GM23338 (cell line): ENCODE measurements at regions not wholly inside any gene's neighbourhood (a gene's known extent, or its start where the extent isn't known, plus 50 kb on each side); places are given as distances from the start of the nearest gene placed in this dataset.
A peak's percentile ranks its signal among the peaks of the same experiment; 100 is the strongest.

Experiments
- ATAC-seq: fragments of 200-7000 bp; cut with Tn5 transposase; 3 replicates; pipeline ENCODE4 v1.9.1; 2020
- DNase-seq: peaks from one replicate; pipeline ENCODE4 v3.0.0-alpha.2; 2015; ENCODE audit warnings: low spot score
- H2AFZ ChIP-seq: fragments of 200-600 bp; sonication (generic); 2 replicates; pipeline ENCODE4 v1.8.0; 2016; ENCODE audit warnings: antibody characterized with exemption, mild to moderate bottlenecking, moderate library complexity
- H3F3A ChIP-seq: fragments of 200-600 bp; sonication (generic); replicated peaks from 2 replicates; pipeline ENCODE4 v1.8.0; 2017; ENCODE audit warnings: antibody characterized with exemption, mixed run types, low read depth
- H3K27ac ChIP-seq: fragments of 200-600 bp; sonication (generic); 2 replicates; pipeline ENCODE4 v1.6.1; 2016; ENCODE audit warnings: low read depth
- H3K27me3 ChIP-seq: fragments of 200-600 bp; sonication (generic); 2 replicates; pipeline ENCODE4 v1.8.0; 2016; ENCODE audit warnings: mild to moderate bottlenecking, mixed run types, moderate library complexity; ENCODE audit not compliant: insufficient read depth
- H3K36me3 ChIP-seq: fragments of 200-600 bp; sonication (generic); 2 replicates; pipeline ENCODE4 v1.8.0; 2016; ENCODE audit warnings: mild to moderate bottlenecking; ENCODE audit not compliant: insufficient read depth
- H3K4me1 ChIP-seq: fragments of 200-600 bp; sonication (generic); 2 replicates; pipeline ENCODE4 v1.8.0; 2016; ENCODE audit warnings: mild to moderate bottlenecking, moderate library complexity; ENCODE audit not compliant: insufficient read depth
- H3K4me2 ChIP-seq: fragments of 200-600 bp; sonication (generic); 2 replicates; pipeline ENCODE4 v1.7.1; 2017; ENCODE audit warnings: mixed run types
- H3K4me3 ChIP-seq: fragments of 200-600 bp; sonication (generic); 2 replicates; pipeline ENCODE4 v1.6.1; 2016; ENCODE audit warnings: mixed run types
- H3K79me2 ChIP-seq: fragments of 200-600 bp; sonication (generic); replicated peaks from 2 replicates; pipeline ENCODE4 v1.8.0; 2017; ENCODE audit warnings: mild to moderate bottlenecking; ENCODE audit not compliant: insufficient read depth
- H3K9me2 ChIP-seq: fragments of 200-600 bp; sonication (generic); 2 replicates; pipeline ENCODE4 v1.8.0; 2017; ENCODE audit not compliant: insufficient read depth
- H4K20me1 ChIP-seq: fragments of 200-600 bp; sonication (generic); replicated peaks from 2 replicates; pipeline ENCODE4 v1.8.0; 2017; ENCODE audit warnings: mild to moderate bottlenecking; ENCODE audit not compliant: insufficient read depth
- H3K27ac Mint-ChIP-seq: 2 replicates; pipeline ENCODE4 v1.8.0; 2020; ENCODE audit warnings: inconsistent platforms, mild to moderate bottlenecking, moderate library complexity, mixed read lengths
- H3K27me3 Mint-ChIP-seq: 3 replicates; pipeline ENCODE4 v1.8.0; 2022; ENCODE audit warnings: low read depth, mild to moderate bottlenecking, moderate library complexity, mixed read lengths, inconsistent platforms; ENCODE audit not compliant: insufficient read depth, poor library complexity
- H3K36me3 Mint-ChIP-seq: 3 replicates; pipeline ENCODE4 v1.8.0; 2021; ENCODE audit warnings: low read depth, mild to moderate bottlenecking, inconsistent platforms, moderate library complexity, mixed read lengths
- H3K4me1 Mint-ChIP-seq: 3 replicates; pipeline ENCODE4 v1.8.0; 2020; ENCODE audit warnings: mild to moderate bottlenecking, inconsistent platforms, mixed read lengths
- H3K4me3 Mint-ChIP-seq: 3 replicates; pipeline ENCODE4 v1.8.0; 2021; ENCODE audit warnings: moderate library complexity, mild to moderate bottlenecking, inconsistent platforms, mixed read lengths
- H3K9me3 Mint-ChIP-seq: 3 replicates; pipeline ENCODE4 v1.8.0; 2020; ENCODE audit warnings: moderate library complexity, mild to moderate bottlenecking, inconsistent platforms, mixed read lengths
- CREB1 ChIP-seq: fragments of 250-450 bp; sonication (Bioruptor Pico); IDR thresholded peaks from 2 replicates; pipeline ENCODE4 v1.5.0; 2020; ENCODE audit warnings: low read depth, mild to moderate bottlenecking, moderate library complexity
- EZH2 ChIP-seq: fragments of 200-600 bp; sonication (generic); IDR thresholded peaks from one replicate; pipeline ENCODE4 v1.8.0; 2017; ENCODE audit warnings: antibody characterized with exemption, mild to moderate bottlenecking, low read depth; ENCODE audit not compliant: unreplicated experiment
- EZH2phosphoT487 ChIP-seq: fragments of 200-600 bp; sonication (generic); IDR thresholded peaks from one replicate; pipeline ENCODE4 v1.8.1; 2018; ENCODE audit warnings: antibody characterized with exemption; ENCODE audit not compliant: unreplicated experiment
- JUNB ChIP-seq: IDR thresholded peaks from one replicate; pipeline ENCODE4 v1.6.1; 2016; ENCODE audit warnings: antibody characterized with exemption; ENCODE audit not compliant: unreplicated experiment
- NANOG ChIP-seq: IDR thresholded peaks from 2 replicates; pipeline ENCODE4 v1.6.1; 2016; ENCODE audit warnings: antibody characterized with exemption, borderline replicate concordance
- POLR2AphosphoS5 ChIP-seq: IDR thresholded peaks from 2 replicates; pipeline ENCODE4 v1.6.1; 2016; ENCODE audit warnings: antibody characterized with exemption, low read depth
- STAT1 ChIP-seq: IDR thresholded peaks from one replicate; pipeline ENCODE4 v1.6.1; 2016; ENCODE audit warnings: antibody characterized with exemption; ENCODE audit not compliant: unreplicated experiment
- ZNF114 ChIP-seq: fragments of 250-450 bp; sonication (Bioruptor Pico); IDR thresholded peaks from 2 replicates; pipeline ENCODE4 v1.5.0; 2020; ENCODE audit warnings: mild to moderate bottlenecking, moderate library complexity
- ZNF331 ChIP-seq: fragments of 250-450 bp; sonication (Bioruptor Pico); IDR thresholded peaks from 2 replicates; pipeline ENCODE4 v1.5.0; 2020; ENCODE audit warnings: low read depth, mild to moderate bottlenecking, moderate library complexity
- TF ChIP-seq, protein P1 (sequence below): IDR thresholded peaks from one replicate; pipeline ENCODE4 v1.6.1; 2018; ENCODE audit warnings: antibody characterized with exemption; ENCODE audit not compliant: unreplicated experiment
- TF ChIP-seq, protein P2 (sequence below), 2 experiments: fragments of 200-600 bp in 1 of 2; sonication (generic) in 1 of 2; conservative IDR thresholded peaks; 2 replicates each; pipeline versions ENCODE4 v1.5.1 to v1.6.1; 2016 to 2017; ENCODE audit warnings: antibody characterized with exemption in 2 of 2, low read depth in 2 of 2, mild to moderate bottlenecking in 2 of 2, moderate library complexity in 1 of 2
- TF ChIP-seq, protein P3 (sequence below): IDR thresholded peaks from 2 replicates; pipeline ENCODE4 v1.6.1; 2016; ENCODE audit warnings: antibody characterized with exemption
- TF ChIP-seq, protein P4 (sequence below): fragments of 250-450 bp; sonication (Bioruptor Pico); IDR thresholded peaks from 2 replicates; pipeline ENCODE4 v1.5.0; 2020; ENCODE audit warnings: mild to moderate bottlenecking, moderate library complexity

DNA sequence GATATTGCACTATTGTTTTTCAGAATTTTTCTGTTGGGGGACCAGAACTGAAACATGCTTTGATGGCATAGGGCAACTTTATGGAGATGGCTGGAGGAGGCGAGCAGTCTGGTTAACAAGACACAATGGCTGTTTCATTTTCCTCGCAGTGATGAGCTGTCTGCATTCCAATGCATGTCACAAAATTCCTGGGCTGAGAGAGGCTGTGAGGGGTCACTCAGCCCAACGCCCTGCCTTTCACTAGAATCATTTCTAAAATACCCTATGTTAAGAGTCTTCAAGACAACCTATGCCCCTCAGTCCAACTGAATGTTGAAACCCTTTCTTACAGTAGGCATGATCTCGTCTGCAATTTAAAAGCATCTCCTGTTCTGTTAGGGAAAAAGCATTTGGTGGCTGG lies 1090.0 kb downstream of the BCL11A start:
- Mint-ChIP-seq H3K4me3 (no peak overlapping the region), H3K4me1 (peaks cover 21% of the 10 kb centered on the region), H3K27ac (peak overlapping the region; percentile 69; the same call in 1 of the 2 replicates), H3K27me3 (no peaks in the 10 kb centered on the region), H3K36me3 (peaks cover 4% of the 10 kb centered on the region; the same call in 2 of the 3 replicates), H3K9me3 (peaks cover 5% of the 10 kb centered on the region; the same call in 1 of the 3 replicates)
- DNase-seq (peak; percentile 76), ATAC-seq (peak; percentile 87)
- H3K27me3 ChIP-seq = no peaks in the 10 kb centered on the region
- H3K4me1 ChIP-seq = peaks cover 17% of the 10 kb centered on the region; the same call in 1 of the 2 replicates
- H3K9me2 ChIP-seq = no peaks in the 10 kb centered on the region
- no peaks in the 10 kb centered on the region for H3K79me2 ChIP-seq
- H3K36me3 ChIP-seq = no peaks in the 10 kb centered on the region
- H3K27ac ChIP-seq = no peak overlapping the region
- no peak overlapping the region for H2AFZ ChIP-seq
- H3F3A ChIP-seq = no peaks in the 10 kb centered on the region
- no peak overlapping the region for H3K4me2 ChIP-seq
- H3K4me3 ChIP-seq = no peak overlapping the region
- TF ChIP-seq ZNF331 (CRISPR knock-in tag) (no peak), POLR2AphosphoS5 (no peak), ZNF114 (CRISPR knock-in tag) (no peak), JUNB (no peak), STAT1 (no peak), CREB1 (CRISPR knock-in tag) (no peak), NANOG (no peak), EZH2 (no peak), EZH2phosphoT487 (no peak)
- TF ChIP-seq, protein P1, sequence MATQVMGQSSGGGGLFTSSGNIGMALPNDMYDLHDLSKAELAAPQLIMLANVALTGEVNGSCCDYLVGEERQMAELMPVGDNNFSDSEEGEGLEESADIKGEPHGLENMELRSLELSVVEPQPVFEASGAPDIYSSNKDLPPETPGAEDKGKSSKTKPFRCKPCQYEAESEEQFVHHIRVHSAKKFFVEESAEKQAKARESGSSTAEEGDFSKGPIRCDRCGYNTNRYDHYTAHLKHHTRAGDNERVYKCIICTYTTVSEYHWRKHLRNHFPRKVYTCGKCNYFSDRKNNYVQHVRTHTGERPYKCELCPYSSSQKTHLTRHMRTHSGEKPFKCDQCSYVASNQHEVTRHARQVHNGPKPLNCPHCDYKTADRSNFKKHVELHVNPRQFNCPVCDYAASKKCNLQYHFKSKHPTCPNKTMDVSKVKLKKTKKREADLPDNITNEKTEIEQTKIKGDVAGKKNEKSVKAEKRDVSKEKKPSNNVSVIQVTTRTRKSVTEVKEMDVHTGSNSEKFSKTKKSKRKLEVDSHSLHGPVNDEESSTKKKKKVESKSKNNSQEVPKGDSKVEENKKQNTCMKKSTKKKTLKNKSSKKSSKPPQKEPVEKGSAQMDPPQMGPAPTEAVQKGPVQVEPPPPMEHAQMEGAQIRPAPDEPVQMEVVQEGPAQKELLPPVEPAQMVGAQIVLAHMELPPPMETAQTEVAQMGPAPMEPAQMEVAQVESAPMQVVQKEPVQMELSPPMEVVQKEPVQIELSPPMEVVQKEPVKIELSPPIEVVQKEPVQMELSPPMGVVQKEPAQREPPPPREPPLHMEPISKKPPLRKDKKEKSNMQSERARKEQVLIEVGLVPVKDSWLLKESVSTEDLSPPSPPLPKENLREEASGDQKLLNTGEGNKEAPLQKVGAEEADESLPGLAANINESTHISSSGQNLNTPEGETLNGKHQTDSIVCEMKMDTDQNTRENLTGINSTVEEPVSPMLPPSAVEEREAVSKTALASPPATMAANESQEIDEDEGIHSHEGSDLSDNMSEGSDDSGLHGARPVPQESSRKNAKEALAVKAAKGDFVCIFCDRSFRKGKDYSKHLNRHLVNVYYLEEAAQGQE = no peak
- TF ChIP-seq, protein P2, sequence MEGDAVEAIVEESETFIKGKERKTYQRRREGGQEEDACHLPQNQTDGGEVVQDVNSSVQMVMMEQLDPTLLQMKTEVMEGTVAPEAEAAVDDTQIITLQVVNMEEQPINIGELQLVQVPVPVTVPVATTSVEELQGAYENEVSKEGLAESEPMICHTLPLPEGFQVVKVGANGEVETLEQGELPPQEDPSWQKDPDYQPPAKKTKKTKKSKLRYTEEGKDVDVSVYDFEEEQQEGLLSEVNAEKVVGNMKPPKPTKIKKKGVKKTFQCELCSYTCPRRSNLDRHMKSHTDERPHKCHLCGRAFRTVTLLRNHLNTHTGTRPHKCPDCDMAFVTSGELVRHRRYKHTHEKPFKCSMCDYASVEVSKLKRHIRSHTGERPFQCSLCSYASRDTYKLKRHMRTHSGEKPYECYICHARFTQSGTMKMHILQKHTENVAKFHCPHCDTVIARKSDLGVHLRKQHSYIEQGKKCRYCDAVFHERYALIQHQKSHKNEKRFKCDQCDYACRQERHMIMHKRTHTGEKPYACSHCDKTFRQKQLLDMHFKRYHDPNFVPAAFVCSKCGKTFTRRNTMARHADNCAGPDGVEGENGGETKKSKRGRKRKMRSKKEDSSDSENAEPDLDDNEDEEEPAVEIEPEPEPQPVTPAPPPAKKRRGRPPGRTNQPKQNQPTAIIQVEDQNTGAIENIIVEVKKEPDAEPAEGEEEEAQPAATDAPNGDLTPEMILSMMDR (conservative IDR thresholded peaks at IDR 0.05; ENCODE audit: low read depth in 2 of 2) = no peak
- TF ChIP-seq, protein P3, sequence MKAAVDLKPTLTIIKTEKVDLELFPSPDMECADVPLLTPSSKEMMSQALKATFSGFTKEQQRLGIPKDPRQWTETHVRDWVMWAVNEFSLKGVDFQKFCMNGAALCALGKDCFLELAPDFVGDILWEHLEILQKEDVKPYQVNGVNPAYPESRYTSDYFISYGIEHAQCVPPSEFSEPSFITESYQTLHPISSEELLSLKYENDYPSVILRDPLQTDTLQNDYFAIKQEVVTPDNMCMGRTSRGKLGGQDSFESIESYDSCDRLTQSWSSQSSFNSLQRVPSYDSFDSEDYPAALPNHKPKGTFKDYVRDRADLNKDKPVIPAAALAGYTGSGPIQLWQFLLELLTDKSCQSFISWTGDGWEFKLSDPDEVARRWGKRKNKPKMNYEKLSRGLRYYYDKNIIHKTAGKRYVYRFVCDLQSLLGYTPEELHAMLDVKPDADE = no peak
- TF ChIP-seq, protein P4, sequence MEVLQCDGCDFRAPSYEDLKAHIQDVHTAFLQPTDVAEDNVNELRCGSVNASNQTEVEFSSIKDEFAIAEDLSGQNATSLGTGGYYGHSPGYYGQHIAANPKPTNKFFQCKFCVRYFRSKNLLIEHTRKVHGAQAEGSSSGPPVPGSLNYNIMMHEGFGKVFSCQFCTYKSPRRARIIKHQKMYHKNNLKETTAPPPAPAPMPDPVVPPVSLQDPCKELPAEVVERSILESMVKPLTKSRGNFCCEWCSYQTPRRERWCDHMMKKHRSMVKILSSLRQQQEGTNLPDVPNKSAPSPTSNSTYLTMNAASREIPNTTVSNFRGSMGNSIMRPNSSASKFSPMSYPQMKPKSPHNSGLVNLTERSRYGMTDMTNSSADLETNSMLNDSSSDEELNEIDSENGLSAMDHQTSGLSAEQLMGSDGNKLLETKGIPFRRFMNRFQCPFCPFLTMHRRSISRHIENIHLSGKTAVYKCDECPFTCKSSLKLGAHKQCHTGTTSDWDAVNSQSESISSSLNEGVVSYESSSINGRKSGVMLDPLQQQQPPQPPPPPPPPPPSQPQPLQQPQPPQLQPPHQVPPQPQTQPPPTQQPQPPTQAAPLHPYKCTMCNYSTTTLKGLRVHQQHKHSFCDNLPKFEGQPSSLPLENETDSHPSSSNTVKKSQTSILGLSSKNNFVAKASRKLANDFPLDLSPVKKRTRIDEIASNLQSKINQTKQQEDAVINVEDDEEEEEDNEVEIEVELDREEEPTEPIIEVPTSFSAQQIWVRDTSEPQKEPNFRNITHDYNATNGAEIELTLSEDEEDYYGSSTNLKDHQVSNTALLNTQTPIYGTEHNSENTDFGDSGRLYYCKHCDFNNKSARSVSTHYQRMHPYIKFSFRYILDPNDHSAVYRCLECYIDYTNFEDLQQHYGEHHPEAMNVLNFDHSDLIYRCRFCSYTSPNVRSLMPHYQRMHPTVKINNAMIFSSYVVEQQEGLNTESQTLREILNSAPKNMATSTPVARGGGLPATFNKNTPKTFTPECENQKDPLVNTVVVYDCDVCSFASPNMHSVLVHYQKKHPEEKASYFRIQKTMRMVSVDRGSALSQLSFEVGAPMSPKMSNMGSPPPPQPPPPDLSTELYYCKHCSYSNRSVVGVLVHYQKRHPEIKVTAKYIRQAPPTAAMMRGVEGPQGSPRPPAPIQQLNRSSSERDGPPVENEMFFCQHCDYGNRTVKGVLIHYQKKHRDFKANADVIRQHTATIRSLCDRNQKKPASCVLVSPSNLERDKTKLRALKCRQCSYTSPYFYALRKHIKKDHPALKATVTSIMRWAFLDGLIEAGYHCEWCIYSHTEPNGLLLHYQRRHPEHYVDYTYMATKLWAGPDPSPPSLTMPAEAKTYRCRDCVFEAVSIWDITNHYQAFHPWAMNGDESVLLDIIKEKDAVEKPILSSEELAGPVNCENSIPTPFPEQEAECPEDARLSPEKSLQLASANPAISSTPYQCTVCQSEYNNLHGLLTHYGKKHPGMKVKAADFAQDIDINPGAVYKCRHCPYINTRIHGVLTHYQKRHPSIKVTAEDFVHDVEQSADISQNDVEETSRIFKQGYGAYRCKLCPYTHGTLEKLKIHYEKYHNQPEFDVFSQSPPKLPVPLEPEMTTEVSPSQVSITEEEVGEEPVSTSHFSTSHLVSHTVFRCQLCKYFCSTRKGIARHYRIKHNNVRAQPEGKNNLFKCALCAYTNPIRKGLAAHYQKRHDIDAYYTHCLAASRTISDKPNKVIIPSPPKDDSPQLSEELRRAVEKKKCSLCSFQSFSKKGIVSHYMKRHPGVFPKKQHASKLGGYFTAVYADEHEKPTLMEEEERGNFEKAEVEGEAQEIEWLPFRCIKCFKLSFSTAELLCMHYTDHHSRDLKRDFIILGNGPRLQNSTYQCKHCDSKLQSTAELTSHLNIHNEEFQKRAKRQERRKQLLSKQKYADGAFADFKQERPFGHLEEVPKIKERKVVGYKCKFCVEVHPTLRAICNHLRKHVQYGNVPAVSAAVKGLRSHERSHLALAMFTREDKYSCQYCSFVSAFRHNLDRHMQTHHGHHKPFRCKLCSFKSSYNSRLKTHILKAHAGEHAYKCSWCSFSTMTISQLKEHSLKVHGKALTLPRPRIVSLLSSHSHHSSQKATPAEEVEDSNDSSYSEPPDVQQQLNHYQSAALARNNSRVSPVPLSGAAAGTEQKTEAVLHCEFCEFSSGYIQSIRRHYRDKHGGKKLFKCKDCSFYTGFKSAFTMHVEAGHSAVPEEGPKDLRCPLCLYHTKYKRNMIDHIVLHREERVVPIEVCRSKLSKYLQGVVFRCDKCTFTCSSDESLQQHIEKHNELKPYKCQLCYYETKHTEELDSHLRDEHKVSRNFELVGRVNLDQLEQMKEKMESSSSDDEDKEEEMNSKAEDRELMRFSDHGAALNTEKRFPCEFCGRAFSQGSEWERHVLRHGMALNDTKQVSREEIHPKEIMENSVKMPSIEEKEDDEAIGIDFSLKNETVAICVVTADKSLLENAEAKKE (CRISPR knock-in tag) = no peak
- H4K20me1 ChIP-seq = no peaks in the 10 kb centered on the region
